GM23338 (cell line): ENCODE measurements at regions not wholly inside any gene's neighbourhood (a gene's known extent, or its start where the extent isn't known, plus 50 kb on each side); places are given as distances from the start of the nearest gene placed in this dataset.

Source experiments
- ATAC-seq: fragments of 200-7000 bp; cut with Tn5 transposase; 3 replicates; pipeline ENCODE4 v1.9.1; 2020
- DNase-seq: peaks from one replicate; pipeline ENCODE4 v3.0.0-alpha.2; 2015; ENCODE audit warnings: low spot score
- H2AFZ ChIP-seq: fragments of 200-600 bp; sonication (generic); 2 replicates; pipeline ENCODE4 v1.8.0; 2016; ENCODE audit warnings: antibody characterized with exemption, mild to moderate bottlenecking, moderate library complexity
- H3F3A ChIP-seq: fragments of 200-600 bp; sonication (generic); replicated peaks from 2 replicates; pipeline ENCODE4 v1.8.0; 2017; ENCODE audit warnings: antibody characterized with exemption, mixed run types, low read depth
- H3K27ac ChIP-seq: fragments of 200-600 bp; sonication (generic); 2 replicates; pipeline ENCODE4 v1.6.1; 2016; ENCODE audit warnings: low read depth
- H3K27me3 ChIP-seq: fragments of 200-600 bp; sonication (generic); 2 replicates; pipeline ENCODE4 v1.8.0; 2016; ENCODE audit warnings: mild to moderate bottlenecking, mixed run types, moderate library complexity; ENCODE audit not compliant: insufficient read depth
- H3K36me3 ChIP-seq: fragments of 200-600 bp; sonication (generic); 2 replicates; pipeline ENCODE4 v1.8.0; 2016; ENCODE audit warnings: mild to moderate bottlenecking; ENCODE audit not compliant: insufficient read depth
- H3K4me1 ChIP-seq: fragments of 200-600 bp; sonication (generic); 2 replicates; pipeline ENCODE4 v1.8.0; 2016; ENCODE audit warnings: mild to moderate bottlenecking, moderate library complexity; ENCODE audit not compliant: insufficient read depth
- H3K4me2 ChIP-seq: fragments of 200-600 bp; sonication (generic); 2 replicates; pipeline ENCODE4 v1.7.1; 2017; ENCODE audit warnings: mixed run types
- H3K4me3 ChIP-seq: fragments of 200-600 bp; sonication (generic); 2 replicates; pipeline ENCODE4 v1.6.1; 2016; ENCODE audit warnings: mixed run types
- H3K79me2 ChIP-seq: fragments of 200-600 bp; sonication (generic); replicated peaks from 2 replicates; pipeline ENCODE4 v1.8.0; 2017; ENCODE audit warnings: mild to moderate bottlenecking; ENCODE audit not compliant: insufficient read depth
- H3K9me2 ChIP-seq: fragments of 200-600 bp; sonication (generic); 2 replicates; pipeline ENCODE4 v1.8.0; 2017; ENCODE audit not compliant: insufficient read depth
- H4K20me1 ChIP-seq: fragments of 200-600 bp; sonication (generic); replicated peaks from 2 replicates; pipeline ENCODE4 v1.8.0; 2017; ENCODE audit warnings: mild to moderate bottlenecking; ENCODE audit not compliant: insufficient read depth
- H3K27ac Mint-ChIP-seq: 2 replicates; pipeline ENCODE4 v1.8.0; 2020; ENCODE audit warnings: inconsistent platforms, mild to moderate bottlenecking, moderate library complexity, mixed read lengths
- H3K27me3 Mint-ChIP-seq: 3 replicates; pipeline ENCODE4 v1.8.0; 2022; ENCODE audit warnings: low read depth, mild to moderate bottlenecking, moderate library complexity, mixed read lengths, inconsistent platforms; ENCODE audit not compliant: insufficient read depth, poor library complexity
- H3K36me3 Mint-ChIP-seq: 3 replicates; pipeline ENCODE4 v1.8.0; 2021; ENCODE audit warnings: low read depth, mild to moderate bottlenecking, inconsistent platforms, moderate library complexity, mixed read lengths
- H3K4me1 Mint-ChIP-seq: 3 replicates; pipeline ENCODE4 v1.8.0; 2020; ENCODE audit warnings: mild to moderate bottlenecking, inconsistent platforms, mixed read lengths
- H3K4me3 Mint-ChIP-seq: 3 replicates; pipeline ENCODE4 v1.8.0; 2021; ENCODE audit warnings: moderate library complexity, mild to moderate bottlenecking, inconsistent platforms, mixed read lengths
- H3K9me3 Mint-ChIP-seq: 3 replicates; pipeline ENCODE4 v1.8.0; 2020; ENCODE audit warnings: moderate library complexity, mild to moderate bottlenecking, inconsistent platforms, mixed read lengths
- CREB1 ChIP-seq: fragments of 250-450 bp; sonication (Bioruptor Pico); IDR thresholded peaks from 2 replicates; pipeline ENCODE4 v1.5.0; 2020; ENCODE audit warnings: low read depth, mild to moderate bottlenecking, moderate library complexity
- ETS1 ChIP-seq: IDR thresholded peaks from 2 replicates; pipeline ENCODE4 v1.6.1; 2016; ENCODE audit warnings: antibody characterized with exemption
- EZH2 ChIP-seq: fragments of 200-600 bp; sonication (generic); IDR thresholded peaks from one replicate; pipeline ENCODE4 v1.8.0; 2017; ENCODE audit warnings: antibody characterized with exemption, mild to moderate bottlenecking, low read depth; ENCODE audit not compliant: unreplicated experiment
- EZH2phosphoT487 ChIP-seq: fragments of 200-600 bp; sonication (generic); IDR thresholded peaks from one replicate; pipeline ENCODE4 v1.8.1; 2018; ENCODE audit warnings: antibody characterized with exemption; ENCODE audit not compliant: unreplicated experiment
- JUNB ChIP-seq: IDR thresholded peaks from one replicate; pipeline ENCODE4 v1.6.1; 2016; ENCODE audit warnings: antibody characterized with exemption; ENCODE audit not compliant: unreplicated experiment
- NANOG ChIP-seq: IDR thresholded peaks from 2 replicates; pipeline ENCODE4 v1.6.1; 2016; ENCODE audit warnings: antibody characterized with exemption, borderline replicate concordance
- POLR2AphosphoS5 ChIP-seq: IDR thresholded peaks from 2 replicates; pipeline ENCODE4 v1.6.1; 2016; ENCODE audit warnings: antibody characterized with exemption, low read depth
- REST ChIP-seq: IDR thresholded peaks from one replicate; pipeline ENCODE4 v1.6.1; 2018; ENCODE audit warnings: antibody characterized with exemption; ENCODE audit not compliant: unreplicated experiment
- STAT1 ChIP-seq: IDR thresholded peaks from one replicate; pipeline ENCODE4 v1.6.1; 2016; ENCODE audit warnings: antibody characterized with exemption; ENCODE audit not compliant: unreplicated experiment
- ZNF114 ChIP-seq: fragments of 250-450 bp; sonication (Bioruptor Pico); IDR thresholded peaks from 2 replicates; pipeline ENCODE4 v1.5.0; 2020; ENCODE audit warnings: mild to moderate bottlenecking, moderate library complexity
- ZNF331 ChIP-seq: fragments of 250-450 bp; sonication (Bioruptor Pico); IDR thresholded peaks from 2 replicates; pipeline ENCODE4 v1.5.0; 2020; ENCODE audit warnings: low read depth, mild to moderate bottlenecking, moderate library complexity
- ZNF462 ChIP-seq: fragments of 250-450 bp; sonication (Bioruptor Pico); IDR thresholded peaks from 2 replicates; pipeline ENCODE4 v1.5.0; 2020; ENCODE audit warnings: mild to moderate bottlenecking, moderate library complexity
- TF ChIP-seq, protein P1 (sequence below), 2 experiments: fragments of 200-600 bp in 1 of 2; sonication (generic) in 1 of 2; conservative IDR thresholded peaks; 2 replicates each; pipeline versions ENCODE4 v1.5.1 to v1.6.1; 2016 to 2017; ENCODE audit warnings: antibody characterized with exemption in 2 of 2, low read depth in 2 of 2, mild to moderate bottlenecking in 2 of 2, moderate library complexity in 1 of 2

- H3K27ac Mint-ChIP-seq = no peak overlapping the region
- H3F3A ChIP-seq = no peaks in the 10 kb centered on the region
- H3K4me1 ChIP-seq = peaks cover 16% of the 10 kb centered on the region; the same call in 1 of the 2 replicates
- no peak for DNase-seq
- H3K4me1 Mint-ChIP-seq = peaks cover 6% of the 10 kb centered on the region
- H3K9me3 Mint-ChIP-seq = peaks cover 13% of the 10 kb centered on the region
- peaks cover 10% of the 10 kb centered on the region for H3K36me3 Mint-ChIP-seq
- TF ChIP-seq, protein P1, sequence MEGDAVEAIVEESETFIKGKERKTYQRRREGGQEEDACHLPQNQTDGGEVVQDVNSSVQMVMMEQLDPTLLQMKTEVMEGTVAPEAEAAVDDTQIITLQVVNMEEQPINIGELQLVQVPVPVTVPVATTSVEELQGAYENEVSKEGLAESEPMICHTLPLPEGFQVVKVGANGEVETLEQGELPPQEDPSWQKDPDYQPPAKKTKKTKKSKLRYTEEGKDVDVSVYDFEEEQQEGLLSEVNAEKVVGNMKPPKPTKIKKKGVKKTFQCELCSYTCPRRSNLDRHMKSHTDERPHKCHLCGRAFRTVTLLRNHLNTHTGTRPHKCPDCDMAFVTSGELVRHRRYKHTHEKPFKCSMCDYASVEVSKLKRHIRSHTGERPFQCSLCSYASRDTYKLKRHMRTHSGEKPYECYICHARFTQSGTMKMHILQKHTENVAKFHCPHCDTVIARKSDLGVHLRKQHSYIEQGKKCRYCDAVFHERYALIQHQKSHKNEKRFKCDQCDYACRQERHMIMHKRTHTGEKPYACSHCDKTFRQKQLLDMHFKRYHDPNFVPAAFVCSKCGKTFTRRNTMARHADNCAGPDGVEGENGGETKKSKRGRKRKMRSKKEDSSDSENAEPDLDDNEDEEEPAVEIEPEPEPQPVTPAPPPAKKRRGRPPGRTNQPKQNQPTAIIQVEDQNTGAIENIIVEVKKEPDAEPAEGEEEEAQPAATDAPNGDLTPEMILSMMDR (conservative IDR thresholded peaks at IDR 0.05; ENCODE audit: low read depth in 2 of 2) = no peak
- TF ChIP-seq POLR2AphosphoS5 (no peak), EZH2phosphoT487 (no peak), ZNF114 (CRISPR knock-in tag) (no peak), JUNB (no peak), ZNF462 (CRISPR knock-in tag) (no peak), REST (no peak), STAT1 (no peak), EZH2 (no peak), CREB1 (CRISPR knock-in tag) (no peak), ZNF331 (no peak), ETS1 (no peak), NANOG (no peak)
- no peaks in the 10 kb centered on the region for H4K20me1 ChIP-seq
- H3K27me3 ChIP-seq = 0 out of 2 replicates have a peak, but pooled peaks cover 2% of the 10 kb centered on the region
- H3K36me3 ChIP-seq = no peaks in the 10 kb centered on the region
- peaks cover 4% of the 10 kb centered on the region for H3K27me3 Mint-ChIP-seq
- H3K4me3 Mint-ChIP-seq = no peak overlapping the region
- no peaks in the 10 kb centered on the region for H3K9me2 ChIP-seq
- no peak for ATAC-seq
- no peak overlapping the region for H3K27ac ChIP-seq
- no peaks in the 10 kb centered on the region for H3K79me2 ChIP-seq
- H3K4me3 ChIP-seq = no peak overlapping the region
- no peak overlapping the region for H3K4me2 ChIP-seq
- no peak overlapping the region for H2AFZ ChIP-seq
Observed at GRCh38 chr12:113532292-113532691, 60.6 kb upstream of the LHX5 start.
